T-helper 17 cell (primary cell): ENCODE measurements at regions not wholly inside any gene's neighbourhood (a gene's known extent, or its start where the extent isn't known, plus 50 kb on each side); places are given as distances from the start of the nearest gene placed in this dataset.

Experiments
- ATAC-seq: fragments of 150-1000 bp; cut with Tn5 transposase; 2 replicates; pipeline ENCODE4 v1.10.0; 2021; ENCODE audit warnings: mild to moderate bottlenecking, moderate library complexity
- DNase-seq, 3 donors: peaks; one replicate each; pipeline versions ENCODE4 v3.0.0 to v3.0.0-alpha.2; 2020 to 2021
- H3K9me3 ChIP-seq: one replicate; pipeline ENCODE4 v1.7.0; 2013; ENCODE audit warnings: low read length, mild to moderate bottlenecking; ENCODE audit not compliant: control insufficient read depth, poor library complexity, severe bottlenecking
- H3K27ac Mint-ChIP-seq: one replicate; pipeline ENCODE4 v1.8.0; 2022; ENCODE audit warnings: mild to moderate bottlenecking, moderate library complexity, mixed read lengths
- H3K27me3 Mint-ChIP-seq: one replicate; pipeline ENCODE4 v1.8.0; 2022; ENCODE audit warnings: mixed read lengths
- H3K36me3 Mint-ChIP-seq: one replicate; pipeline ENCODE4 v1.8.0; 2022; ENCODE audit warnings: low read depth, mixed read lengths
- H3K4me1 Mint-ChIP-seq: one replicate; pipeline ENCODE4 v1.8.0; 2022; ENCODE audit warnings: mild to moderate bottlenecking, mixed read lengths
- H3K4me3 Mint-ChIP-seq: one replicate; pipeline ENCODE4 v1.8.0; 2022; ENCODE audit warnings: mild to moderate bottlenecking, moderate library complexity, mixed read lengths

DNA sequence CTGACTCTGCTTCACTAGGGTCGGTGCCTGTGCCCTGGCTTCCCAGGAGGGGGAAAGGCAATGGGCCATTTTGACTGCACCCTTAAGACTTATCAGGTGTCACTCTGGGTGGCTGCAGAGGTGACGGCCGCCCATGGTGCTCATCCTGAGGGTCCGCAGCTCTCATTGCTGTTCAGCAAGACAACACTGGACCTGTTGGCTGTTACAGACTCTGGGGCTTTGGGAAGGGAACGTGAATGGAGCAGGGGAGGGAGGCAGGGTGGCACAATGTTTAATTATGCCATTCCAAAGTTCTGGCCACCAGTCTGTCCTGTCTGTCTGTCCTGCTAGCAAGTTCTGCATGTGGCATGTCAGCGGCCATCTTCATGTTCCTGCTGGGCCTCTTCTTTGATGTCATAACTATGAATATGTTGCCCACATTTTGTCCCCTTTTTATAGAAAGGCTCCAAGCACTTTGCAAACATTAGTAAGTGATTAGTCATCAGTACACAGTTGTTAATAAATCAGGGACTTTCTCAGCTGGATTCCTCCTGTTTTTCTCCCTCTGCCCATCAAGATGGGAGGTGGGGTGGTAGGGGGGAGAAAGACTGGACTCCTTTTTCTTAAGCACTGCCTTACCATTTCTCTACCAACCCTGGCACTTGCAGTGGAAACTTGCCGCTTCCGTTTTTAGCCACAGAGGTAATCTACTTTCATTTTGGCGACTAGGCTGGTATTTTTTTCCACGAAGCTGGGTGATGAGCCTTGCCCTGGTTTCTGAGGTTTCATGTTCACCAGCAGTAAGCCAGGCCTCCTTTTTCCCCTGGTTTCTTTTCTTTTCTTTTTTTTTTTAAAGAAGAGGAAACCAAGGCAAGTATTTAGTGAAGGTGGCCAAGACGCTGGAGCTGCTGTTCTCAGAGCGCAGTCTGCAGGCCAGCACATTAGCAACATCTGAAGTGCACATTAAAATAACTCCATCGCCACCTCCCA lies 88.6 kb upstream of the TRIM2 start:
- H3K36me3 Mint-ChIP-seq, result no peaks in the 10 kb centered on the region
- H3K4me3 Mint-ChIP-seq, result peak overlapping the region; percentile 61
- H3K27me3 Mint-ChIP-seq, result no peaks in the 10 kb centered on the region
- peak; percentile 71 for ATAC-seq
- H3K4me1 Mint-ChIP-seq, result peaks cover 19% of the 10 kb centered on the region
- H3K27ac Mint-ChIP-seq, result no peak overlapping the region
- peak in 2 of 3 donors; percentile 40 to 57 for DNase-seq
- H3K9me3 ChIP-seq, result no peaks in the 10 kb centered on the region

DNA sequence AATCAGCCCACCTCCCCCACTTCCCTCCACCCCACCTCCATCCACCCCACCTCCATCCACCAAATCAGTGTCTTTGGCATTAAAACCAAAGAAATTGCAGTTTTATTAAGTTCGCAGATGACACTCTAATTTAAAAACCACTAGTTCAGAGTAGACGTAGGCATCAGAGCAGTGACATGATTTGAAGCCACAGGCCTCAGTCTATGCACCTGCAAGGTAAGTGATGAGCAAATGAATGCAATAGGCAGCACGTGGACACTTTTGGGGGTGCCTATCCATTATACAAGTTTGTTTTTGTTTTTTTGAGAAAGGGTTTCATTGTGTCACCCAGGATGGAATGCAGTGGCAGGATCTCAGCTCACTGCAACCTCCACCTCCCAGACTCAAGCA lies 88.0 kb upstream of the TRIM2 start:
- Mint-ChIP-seq H3K4me1 (peaks cover 13% of the 10 kb centered on the region), H3K27ac (no peak overlapping the region), H3K36me3 (no peaks in the 10 kb centered on the region), H3K4me3 (peak overlapping the region; percentile 61), H3K27me3 (no peaks in the 10 kb centered on the region)
- H3K9me3 ChIP-seq, result no peaks in the 10 kb centered on the region
- ATAC-seq (peak; percentile 56), DNase-seq (no peak)

DNA sequence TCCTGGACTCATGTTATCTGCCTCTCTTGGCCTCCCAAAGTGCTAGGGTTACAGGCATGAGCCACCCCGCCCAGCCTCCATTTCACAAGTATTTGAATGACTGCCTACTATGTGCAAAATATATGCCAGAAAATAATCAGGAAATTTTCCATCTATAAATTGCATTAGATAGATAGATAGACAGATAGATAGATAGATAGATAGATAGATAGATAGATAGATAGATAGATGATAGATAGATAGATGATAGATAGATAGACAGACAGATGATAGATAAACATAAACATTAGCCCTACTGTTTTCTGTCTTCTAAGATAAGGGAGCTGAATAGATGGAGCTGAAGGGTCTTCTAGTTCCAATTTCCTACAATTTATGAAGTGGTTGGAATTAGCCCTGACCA lies 87.4 kb upstream of the TRIM2 start:
- DNase-seq (no peak), ATAC-seq (no peak)
- Mint-ChIP-seq H3K27me3 (no peaks in the 10 kb centered on the region), H3K4me1 (peaks cover 13% of the 10 kb centered on the region), H3K4me3 (no peak overlapping the region), H3K36me3 (no peaks in the 10 kb centered on the region), H3K27ac (no peak overlapping the region)
- H3K9me3 ChIP-seq, result no peaks in the 10 kb centered on the region

DNA sequence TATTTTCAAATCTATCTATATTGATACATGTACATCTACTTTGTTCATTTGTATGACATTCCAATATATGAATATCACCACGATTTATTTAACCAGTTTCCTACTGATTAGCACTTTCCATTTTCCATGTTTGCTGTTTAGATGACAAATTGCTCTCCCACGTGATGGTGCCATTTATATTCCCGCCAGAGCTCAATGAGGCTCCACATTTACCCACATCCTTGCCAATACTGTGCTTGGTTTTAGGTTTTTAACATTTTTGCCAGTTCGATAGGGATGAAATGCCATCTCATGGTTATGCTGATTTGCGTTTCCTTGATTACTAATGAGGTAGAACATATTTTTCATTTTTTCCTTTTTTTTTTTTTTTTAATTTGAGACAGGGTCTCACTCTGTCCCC lies 86.7 kb upstream of the TRIM2 start:
- no peak overlapping the region for H3K27ac Mint-ChIP-seq
- peaks cover 13% of the 10 kb centered on the region for H3K4me1 Mint-ChIP-seq
- ATAC-seq, result no peak
- DNase-seq, result no peak
- no peaks in the 10 kb centered on the region for H3K9me3 ChIP-seq
- no peaks in the 10 kb centered on the region for H3K36me3 Mint-ChIP-seq
- no peak overlapping the region for H3K4me3 Mint-ChIP-seq
- no peaks in the 10 kb centered on the region for H3K27me3 Mint-ChIP-seq

DNA sequence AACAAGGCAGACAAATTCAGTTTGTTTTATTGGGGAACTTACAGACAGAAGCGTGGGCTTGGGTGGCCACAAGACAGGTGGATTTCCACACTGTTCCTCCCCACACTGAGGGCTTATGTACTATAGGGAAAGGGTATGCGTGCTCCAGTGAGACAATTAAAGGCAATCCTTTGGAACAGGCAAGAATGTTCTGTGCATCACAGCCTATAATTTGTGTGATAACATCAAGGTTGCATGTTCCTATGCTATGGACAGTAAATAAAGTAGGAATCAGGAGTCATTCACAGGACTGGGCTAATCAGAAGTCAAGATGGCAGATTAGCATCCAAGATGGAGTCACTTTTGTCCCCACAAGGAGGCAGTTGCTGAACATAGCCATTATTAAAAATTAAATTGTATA lies 84.6 kb upstream of the TRIM2 start:
- ATAC-seq (no peak), DNase-seq (no peak)
- no peaks in the 10 kb centered on the region for H3K36me3 Mint-ChIP-seq
- peaks cover 13% of the 10 kb centered on the region for H3K4me1 Mint-ChIP-seq
- no peaks in the 10 kb centered on the region for H3K9me3 ChIP-seq
- H3K4me3 Mint-ChIP-seq, result no peak overlapping the region
- no peaks in the 10 kb centered on the region for H3K27me3 Mint-ChIP-seq
- H3K27ac Mint-ChIP-seq, result no peak overlapping the region

DNA sequence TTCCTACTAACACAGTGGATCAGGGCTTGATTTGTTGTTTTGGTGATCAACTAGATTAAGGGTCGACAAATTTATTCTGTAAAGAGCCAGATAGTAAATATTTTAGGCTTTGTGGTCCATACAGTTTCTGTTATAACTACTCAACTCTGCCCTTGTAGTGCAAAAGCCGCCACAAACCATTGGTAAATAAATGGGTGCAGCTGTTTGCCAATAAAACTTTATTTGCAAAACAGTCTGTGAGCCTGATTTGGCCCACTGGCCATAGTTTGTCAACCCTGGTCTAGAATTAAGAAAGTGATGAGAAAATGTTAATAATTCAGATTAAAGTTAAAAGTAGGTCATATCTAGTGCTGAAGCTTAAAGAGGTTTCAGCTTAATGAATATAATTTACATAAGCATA lies 84.0 kb upstream of the TRIM2 start:
- H3K27me3 Mint-ChIP-seq, result no peaks in the 10 kb centered on the region
- ATAC-seq, result no peak
- H3K36me3 Mint-ChIP-seq, result no peaks in the 10 kb centered on the region
- H3K27ac Mint-ChIP-seq, result no peak overlapping the region
- H3K4me3 Mint-ChIP-seq, result no peak overlapping the region
- H3K9me3 ChIP-seq, result no peaks in the 10 kb centered on the region
- peaks cover 13% of the 10 kb centered on the region for H3K4me1 Mint-ChIP-seq
- no peak for DNase-seq

DNA sequence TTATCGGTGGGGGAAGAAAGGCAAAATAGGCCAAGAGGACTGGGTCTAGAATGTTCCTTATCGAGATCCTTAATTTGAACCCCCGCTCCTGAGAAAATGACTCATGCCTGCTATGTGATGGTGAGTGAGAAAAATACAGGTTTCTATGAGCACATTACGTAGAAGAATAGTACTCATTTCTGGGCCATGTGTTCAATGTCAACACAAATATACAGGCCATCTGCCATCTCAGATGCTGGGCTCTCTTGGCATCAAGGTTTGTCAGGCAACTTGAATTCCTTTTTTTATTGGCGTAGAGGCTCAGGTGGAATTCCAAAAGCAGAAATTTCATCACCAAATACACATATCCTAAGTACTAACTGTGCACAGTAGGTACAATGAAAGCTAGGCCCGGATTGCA lies 81.4 kb upstream of the TRIM2 start:
- no peaks in the 10 kb centered on the region for H3K36me3 Mint-ChIP-seq
- H3K4me3 Mint-ChIP-seq, result no peak overlapping the region
- DNase-seq, result no peak
- no peaks in the 10 kb centered on the region for H3K9me3 ChIP-seq
- H3K27ac Mint-ChIP-seq, result no peak overlapping the region
- H3K27me3 Mint-ChIP-seq, result no peaks in the 10 kb centered on the region
- no peak for ATAC-seq
- peaks cover 1% of the 10 kb centered on the region for H3K4me1 Mint-ChIP-seq

DNA sequence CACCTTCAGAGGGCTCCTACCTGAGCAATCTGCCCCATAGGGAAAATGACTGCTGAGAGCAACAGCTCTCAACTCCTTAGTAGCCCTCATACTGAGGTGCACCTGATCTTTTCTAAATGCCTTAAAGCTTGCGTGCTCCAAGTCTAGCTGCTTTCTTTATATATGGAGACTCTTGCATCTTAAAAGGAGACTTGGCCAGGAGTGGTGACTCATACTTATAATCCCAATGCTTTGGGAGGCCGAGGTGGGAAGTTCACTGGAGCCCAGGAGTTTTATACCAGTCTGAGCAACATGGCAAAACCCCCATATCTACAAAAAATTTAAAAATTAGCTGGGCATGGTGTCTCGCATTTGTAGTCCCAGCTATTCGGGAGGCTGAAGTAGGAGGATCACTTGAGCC lies 78.1 kb upstream of the TRIM2 start:
- H3K27ac Mint-ChIP-seq, result no peak overlapping the region
- H3K27me3 Mint-ChIP-seq, result no peaks in the 10 kb centered on the region
- no peak overlapping the region for H3K4me3 Mint-ChIP-seq
- no peak for DNase-seq
- ATAC-seq, result no peak
- H3K36me3 Mint-ChIP-seq, result no peaks in the 10 kb centered on the region
- peaks cover 4% of the 10 kb centered on the region for H3K4me1 Mint-ChIP-seq
- H3K9me3 ChIP-seq, result no peaks in the 10 kb centered on the region

DNA sequence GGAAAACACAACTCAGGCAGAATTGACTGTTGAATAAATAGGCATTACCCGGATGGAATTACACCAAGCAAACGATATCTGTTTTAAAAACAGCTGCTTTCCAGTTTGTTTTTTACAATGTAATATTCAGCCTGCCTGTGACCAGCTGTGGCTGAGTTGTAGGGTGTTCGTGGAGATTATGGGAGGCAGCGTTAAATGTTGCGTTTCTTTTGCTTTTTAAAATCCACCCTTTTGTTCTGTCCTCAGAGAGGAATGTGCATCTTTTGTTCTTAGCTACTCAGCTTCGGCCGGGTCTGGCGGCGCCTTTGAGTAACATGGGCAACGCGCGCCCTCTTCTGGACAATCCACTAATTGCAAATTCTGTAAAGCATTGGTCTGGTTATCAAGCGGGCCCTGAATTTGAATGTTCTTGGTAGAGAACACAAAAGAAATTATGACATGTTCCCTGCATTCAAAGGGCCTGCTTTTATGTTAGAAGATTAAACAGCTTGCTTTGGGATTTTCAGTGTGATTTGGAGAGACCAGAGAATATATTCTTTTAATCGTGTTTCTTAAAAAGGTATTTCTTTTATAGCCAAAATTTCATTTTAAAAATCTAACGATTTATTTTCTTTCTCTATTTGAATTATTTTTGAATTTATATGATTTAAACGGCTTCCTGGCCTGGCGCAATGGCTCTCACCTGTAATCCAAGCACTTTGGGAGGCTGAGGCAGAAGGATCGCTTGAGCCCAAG lies 76.3 kb upstream of the TRIM2 start:
- Mint-ChIP-seq H3K36me3 (no peaks in the 10 kb centered on the region), H3K4me1 (peaks cover 4% of the 10 kb centered on the region), H3K4me3 (no peak overlapping the region), H3K27ac (peak overlapping the region; percentile 8), H3K27me3 (no peaks in the 10 kb centered on the region)
- H3K9me3 ChIP-seq, result no peaks in the 10 kb centered on the region
- DNase-seq, result peak; percentile 59 to 82 (median 63)
- peak; percentile 93 for ATAC-seq

DNA sequence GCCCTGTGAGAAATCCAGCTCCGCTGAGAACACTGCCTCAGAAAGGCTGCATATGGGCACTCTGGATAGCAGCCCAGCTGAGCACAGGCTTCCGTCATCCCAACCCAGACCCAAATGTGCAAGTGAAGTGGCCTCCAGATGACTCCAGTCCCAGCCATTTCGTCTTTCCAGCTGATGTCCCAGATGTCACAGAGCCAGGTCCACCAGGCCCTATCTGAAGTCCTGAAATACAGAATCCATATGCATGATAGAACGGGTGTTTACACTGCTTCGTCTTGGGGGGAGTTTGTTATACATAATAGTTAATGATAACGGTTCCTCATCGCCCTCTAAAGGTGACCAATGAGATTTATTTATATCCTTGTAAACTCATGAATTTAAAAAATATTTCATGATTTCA lies 72.6 kb upstream of the TRIM2 start:
- Mint-ChIP-seq H3K4me3 (no peak overlapping the region), H3K27ac (peak overlapping the region; percentile 11), H3K4me1 (peaks cover 10% of the 10 kb centered on the region), H3K27me3 (peaks cover 2% of the 10 kb centered on the region), H3K36me3 (no peaks in the 10 kb centered on the region)
- DNase-seq (no peak), ATAC-seq (no peak)
- H3K9me3 ChIP-seq, result no peaks in the 10 kb centered on the region

DNA sequence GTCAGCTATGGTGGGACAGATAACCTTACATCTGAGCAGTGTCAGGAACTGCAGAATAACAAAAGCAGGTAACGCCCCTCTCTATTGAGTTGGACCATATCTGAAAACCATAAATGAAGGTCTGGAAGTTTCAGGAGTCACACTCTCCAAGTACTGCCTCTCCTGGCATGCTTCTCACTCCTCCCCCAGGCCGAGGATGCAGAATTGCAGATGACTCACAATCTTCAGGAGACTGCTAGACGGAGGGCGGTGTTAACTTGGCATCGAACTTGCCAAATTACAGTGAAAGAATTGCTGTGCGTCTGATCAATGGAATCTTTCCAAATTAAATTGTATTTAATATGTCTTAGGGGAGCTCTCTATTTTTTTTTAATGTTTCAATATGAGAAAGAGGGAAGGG lies 67.1 kb upstream of the TRIM2 start:
- Mint-ChIP-seq H3K27me3 (peaks cover 13% of the 10 kb centered on the region), H3K36me3 (no peaks in the 10 kb centered on the region), H3K27ac (no peak overlapping the region), H3K4me3 (no peak overlapping the region), H3K4me1 (peaks cover 9% of the 10 kb centered on the region)
- no peaks in the 10 kb centered on the region for H3K9me3 ChIP-seq
- DNase-seq (no peak), ATAC-seq (no peak)

DNA sequence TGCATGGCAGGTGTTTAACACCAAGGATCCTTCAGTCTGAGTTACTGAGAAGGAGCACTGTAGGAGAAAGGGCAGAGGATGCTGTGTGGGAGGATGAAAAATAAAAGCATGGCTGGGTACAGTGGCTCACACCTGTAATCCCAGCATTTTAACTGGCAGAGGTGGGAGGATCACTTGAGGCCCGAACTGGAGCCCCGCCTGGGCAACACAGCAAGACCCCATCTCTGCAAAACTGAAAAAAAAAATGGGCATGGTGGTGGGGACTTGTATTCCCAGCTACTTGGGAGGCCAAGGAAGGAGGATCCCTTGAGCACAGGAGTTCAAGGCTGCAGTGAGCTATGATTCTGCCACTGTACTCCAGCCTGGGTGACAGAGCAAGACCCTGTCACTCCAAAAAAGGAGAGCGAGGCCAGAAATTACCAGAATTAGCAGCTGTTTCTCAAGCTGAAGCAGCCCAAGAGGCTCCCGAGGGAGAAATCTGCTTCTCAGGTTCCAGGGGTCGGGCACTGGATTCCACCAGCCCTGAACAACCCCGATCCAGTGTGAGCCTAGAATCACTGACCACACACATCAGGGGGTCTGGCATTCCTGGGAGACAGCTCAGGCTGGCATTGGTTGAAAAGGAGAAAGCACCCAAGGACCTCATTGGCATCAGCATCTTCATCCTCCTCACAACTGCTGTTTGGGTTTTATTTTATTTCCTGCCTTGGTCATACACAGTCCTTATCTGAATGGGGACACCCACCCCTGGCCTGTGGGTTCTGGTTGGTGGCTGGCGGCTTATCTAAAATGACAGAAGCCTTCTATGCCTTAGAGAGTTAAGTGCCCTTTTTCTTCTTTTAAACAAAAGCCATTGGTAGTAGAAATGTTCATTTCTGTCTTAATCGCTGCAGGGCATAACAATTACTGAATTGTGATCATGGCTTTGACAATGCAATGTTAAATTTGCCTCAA lies 66.3 kb upstream of the TRIM2 start:
- Mint-ChIP-seq H3K36me3 (no peaks in the 10 kb centered on the region), H3K4me1 (peaks cover 11% of the 10 kb centered on the region), H3K27ac (no peak overlapping the region), H3K4me3 (no peak overlapping the region), H3K27me3 (peaks cover 15% of the 10 kb centered on the region)
- ATAC-seq, result no peak
- DNase-seq, result no peak
- H3K9me3 ChIP-seq, result no peaks in the 10 kb centered on the region

DNA sequence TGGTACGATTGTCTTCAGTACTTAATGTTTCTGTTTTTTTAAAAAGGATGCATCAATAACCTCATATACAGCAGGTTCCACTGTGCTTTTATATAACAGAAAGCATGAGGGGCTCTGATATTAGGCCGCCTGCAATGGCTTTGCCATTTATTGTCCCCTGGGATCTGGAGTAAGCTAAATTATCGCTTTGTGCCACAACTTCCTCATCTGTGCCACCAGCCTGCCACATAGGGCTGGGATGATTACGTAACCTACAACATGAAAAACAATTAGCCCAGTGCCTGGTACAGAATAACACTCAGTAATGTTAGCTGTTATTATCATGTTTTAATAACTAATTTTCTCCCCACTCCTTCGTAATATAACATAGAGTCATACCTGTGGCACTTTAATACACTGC lies 65.5 kb upstream of the TRIM2 start:
- Mint-ChIP-seq H3K4me1 (peaks cover 14% of the 10 kb centered on the region), H3K4me3 (no peak overlapping the region), H3K27me3 (peaks cover 15% of the 10 kb centered on the region), H3K36me3 (no peaks in the 10 kb centered on the region), H3K27ac (no peak overlapping the region)
- DNase-seq (no peak), ATAC-seq (no peak)
- H3K9me3 ChIP-seq, result no peaks in the 10 kb centered on the region
